ENCODE measurements at regions not wholly inside any gene's neighbourhood (a gene's known extent, or its start where the extent isn't known, plus 50 kb on each side); places are given as distances from the start of the nearest gene placed in this dataset.

DNA sequence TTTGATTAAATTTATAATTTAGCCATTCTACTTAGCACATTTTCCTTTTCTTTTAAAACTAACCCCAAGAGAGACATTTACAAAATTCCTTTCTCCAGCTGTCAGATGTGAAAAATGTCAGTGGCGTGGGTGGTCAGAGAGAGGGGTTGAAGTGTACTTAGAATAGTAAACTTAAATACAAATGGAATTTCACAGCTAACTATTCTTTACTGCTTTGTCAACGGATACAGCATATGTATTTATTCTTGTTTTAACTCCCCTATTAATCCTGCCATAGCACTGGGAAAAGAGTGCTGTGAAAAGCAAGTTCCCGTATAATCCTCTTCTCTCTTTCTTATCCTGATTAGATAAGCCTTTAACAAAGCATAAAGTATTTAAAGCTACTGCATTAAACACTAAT is 191.4 kb upstream of the CHAC2 start:
- TF ChIP-seq, protein P1, sequence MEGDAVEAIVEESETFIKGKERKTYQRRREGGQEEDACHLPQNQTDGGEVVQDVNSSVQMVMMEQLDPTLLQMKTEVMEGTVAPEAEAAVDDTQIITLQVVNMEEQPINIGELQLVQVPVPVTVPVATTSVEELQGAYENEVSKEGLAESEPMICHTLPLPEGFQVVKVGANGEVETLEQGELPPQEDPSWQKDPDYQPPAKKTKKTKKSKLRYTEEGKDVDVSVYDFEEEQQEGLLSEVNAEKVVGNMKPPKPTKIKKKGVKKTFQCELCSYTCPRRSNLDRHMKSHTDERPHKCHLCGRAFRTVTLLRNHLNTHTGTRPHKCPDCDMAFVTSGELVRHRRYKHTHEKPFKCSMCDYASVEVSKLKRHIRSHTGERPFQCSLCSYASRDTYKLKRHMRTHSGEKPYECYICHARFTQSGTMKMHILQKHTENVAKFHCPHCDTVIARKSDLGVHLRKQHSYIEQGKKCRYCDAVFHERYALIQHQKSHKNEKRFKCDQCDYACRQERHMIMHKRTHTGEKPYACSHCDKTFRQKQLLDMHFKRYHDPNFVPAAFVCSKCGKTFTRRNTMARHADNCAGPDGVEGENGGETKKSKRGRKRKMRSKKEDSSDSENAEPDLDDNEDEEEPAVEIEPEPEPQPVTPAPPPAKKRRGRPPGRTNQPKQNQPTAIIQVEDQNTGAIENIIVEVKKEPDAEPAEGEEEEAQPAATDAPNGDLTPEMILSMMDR (IDR thresholded peaks at IDR 0.05; ENCODE audit: low read length): no peak
- no peak for TF ChIP-seq EZH2 (optimal IDR thresholded peaks at IDR 0.05; ENCODE audit: low read depth, low read length)
